ENCODE measurements at regions not wholly inside any gene's neighbourhood (a gene's known extent, or its start where the extent isn't known, plus 50 kb on each side); places are given as distances from the start of the nearest gene placed in this dataset.

DNA sequence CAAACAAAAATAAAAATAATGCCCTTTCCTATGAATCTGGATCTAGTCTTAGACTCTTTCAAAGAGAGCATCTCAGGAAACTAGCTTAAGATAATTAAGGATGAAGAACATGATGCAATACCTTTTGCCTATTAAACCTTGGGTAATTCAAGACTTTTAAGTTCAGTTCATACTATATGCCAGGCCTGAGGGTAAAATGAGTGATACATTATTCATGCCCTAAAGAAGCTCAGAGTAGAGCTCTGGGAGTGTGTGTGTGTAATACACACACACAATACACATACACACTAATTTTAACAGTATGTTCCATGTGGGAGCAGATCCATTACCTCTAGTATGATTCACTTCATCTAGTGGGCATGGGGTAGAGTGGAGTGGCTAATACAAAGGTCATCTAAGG is 651.4 kb upstream of the CHORDC1 start:
- TF ChIP-seq, protein P1, sequence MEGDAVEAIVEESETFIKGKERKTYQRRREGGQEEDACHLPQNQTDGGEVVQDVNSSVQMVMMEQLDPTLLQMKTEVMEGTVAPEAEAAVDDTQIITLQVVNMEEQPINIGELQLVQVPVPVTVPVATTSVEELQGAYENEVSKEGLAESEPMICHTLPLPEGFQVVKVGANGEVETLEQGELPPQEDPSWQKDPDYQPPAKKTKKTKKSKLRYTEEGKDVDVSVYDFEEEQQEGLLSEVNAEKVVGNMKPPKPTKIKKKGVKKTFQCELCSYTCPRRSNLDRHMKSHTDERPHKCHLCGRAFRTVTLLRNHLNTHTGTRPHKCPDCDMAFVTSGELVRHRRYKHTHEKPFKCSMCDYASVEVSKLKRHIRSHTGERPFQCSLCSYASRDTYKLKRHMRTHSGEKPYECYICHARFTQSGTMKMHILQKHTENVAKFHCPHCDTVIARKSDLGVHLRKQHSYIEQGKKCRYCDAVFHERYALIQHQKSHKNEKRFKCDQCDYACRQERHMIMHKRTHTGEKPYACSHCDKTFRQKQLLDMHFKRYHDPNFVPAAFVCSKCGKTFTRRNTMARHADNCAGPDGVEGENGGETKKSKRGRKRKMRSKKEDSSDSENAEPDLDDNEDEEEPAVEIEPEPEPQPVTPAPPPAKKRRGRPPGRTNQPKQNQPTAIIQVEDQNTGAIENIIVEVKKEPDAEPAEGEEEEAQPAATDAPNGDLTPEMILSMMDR (IDR thresholded peaks at IDR 0.05) = no peak
- TF ChIP-seq POLR2A (IDR thresholded peaks at IDR 0.05) = no peak
